Ishikawa (cell line): ENCODE measurements at regions not wholly inside any gene's neighbourhood (a gene's known extent, or its start where the extent isn't known, plus 50 kb on each side); places are given as distances from the start of the nearest gene placed in this dataset.

Experiments used
- CEBPB ChIP-seq: IDR thresholded peaks from 2 replicates; pipeline ENCODE4 v1.6.1; 2012
- CREB1 ChIP-seq: IDR thresholded peaks from 2 replicates; pipeline ENCODE4 v1.6.1; 2012; ENCODE audit warnings: low read depth
- EGR1 ChIP-seq: IDR thresholded peaks from 2 replicates; pipeline ENCODE4 v1.6.1; 2012
- EP300 ChIP-seq: IDR thresholded peaks from 2 replicates; pipeline ENCODE4 v1.6.1; 2012; ENCODE audit warnings: borderline replicate concordance
- FOXM1 ChIP-seq: IDR thresholded peaks from 2 replicates; pipeline ENCODE4 v1.6.1; 2012; ENCODE audit warnings: low read depth, borderline replicate concordance
- MAX ChIP-seq: IDR thresholded peaks from 2 replicates; pipeline ENCODE4 v1.6.1; 2012
- NFIC ChIP-seq: IDR thresholded peaks from 2 replicates; pipeline ENCODE4 v1.6.1; 2012
- RAD21 ChIP-seq: IDR thresholded peaks from 2 replicates; pipeline ENCODE4 v1.6.1; 2012; ENCODE audit warnings: low read depth
- REST ChIP-seq: IDR thresholded peaks from 2 replicates; pipeline ENCODE4 v1.6.1; 2012; ENCODE audit warnings: low read depth, mild to moderate bottlenecking
- TAF1 ChIP-seq: IDR thresholded peaks from 2 replicates; pipeline ENCODE4 v1.6.1; 2012; ENCODE audit warnings: low read depth, mild to moderate bottlenecking
- TCF12 ChIP-seq: IDR thresholded peaks from 2 replicates; pipeline ENCODE4 v1.6.1; 2012; ENCODE audit warnings: low read depth
- TEAD4 ChIP-seq: IDR thresholded peaks from 2 replicates; pipeline ENCODE4 v1.6.1; 2012
- YY1 ChIP-seq: IDR thresholded peaks from 2 replicates; pipeline ENCODE4 v1.6.1; 2012; ENCODE audit warnings: low read depth
- ZBTB7A ChIP-seq: IDR thresholded peaks from 2 replicates; pipeline ENCODE4 v1.6.1; 2012; ENCODE audit warnings: low read depth
- TF ChIP-seq, protein P1 (sequence below): IDR thresholded peaks from 2 replicates; pipeline ENCODE4 v1.6.1; 2012

- TF ChIP-seq CEBPB, result no peak
- no peak for TF ChIP-seq REST
- TF ChIP-seq ZBTB7A, result no peak
- TF ChIP-seq CREB1, result no peak
- TF ChIP-seq TEAD4, result no peak
- no peak for TF ChIP-seq NFIC
- no peak for TF ChIP-seq TCF12
- no peak for TF ChIP-seq RAD21
- no peak for TF ChIP-seq MAX
- TF ChIP-seq TAF1, result no peak
- TF ChIP-seq EGR1, result no peak
Observed at GRCh38 chr3:103184772-103185171, 750.0 kb downstream of the ZPLD1 start.

DNA sequence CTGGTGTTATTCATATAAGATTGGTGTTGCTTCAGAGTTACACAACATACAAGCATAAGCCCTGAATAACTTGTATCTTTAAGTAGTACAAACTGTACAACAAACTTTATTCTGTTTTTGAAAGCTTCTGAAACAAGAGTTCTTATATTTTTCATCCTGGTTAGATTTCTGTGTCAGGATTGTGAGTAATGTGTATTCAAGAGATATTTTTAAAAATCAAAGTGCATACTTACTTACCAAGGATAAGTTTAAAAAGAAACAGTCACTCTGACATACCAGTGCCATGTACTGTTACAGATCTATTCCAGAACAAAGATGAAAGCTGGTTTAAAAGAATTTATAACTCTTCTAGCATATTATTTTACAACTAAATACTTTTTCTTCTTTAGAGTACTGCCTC is 755.1 kb downstream of the ZPLD1 start:
- TF ChIP-seq CEBPB (no peak), EGR1 (no peak), FOXM1 (no peak), NFIC (no peak), TAF1 (no peak), CREB1 (no peak), EP300 (no peak), YY1 (no peak), REST (no peak), TEAD4 (no peak), ZBTB7A (no peak)

DNA sequence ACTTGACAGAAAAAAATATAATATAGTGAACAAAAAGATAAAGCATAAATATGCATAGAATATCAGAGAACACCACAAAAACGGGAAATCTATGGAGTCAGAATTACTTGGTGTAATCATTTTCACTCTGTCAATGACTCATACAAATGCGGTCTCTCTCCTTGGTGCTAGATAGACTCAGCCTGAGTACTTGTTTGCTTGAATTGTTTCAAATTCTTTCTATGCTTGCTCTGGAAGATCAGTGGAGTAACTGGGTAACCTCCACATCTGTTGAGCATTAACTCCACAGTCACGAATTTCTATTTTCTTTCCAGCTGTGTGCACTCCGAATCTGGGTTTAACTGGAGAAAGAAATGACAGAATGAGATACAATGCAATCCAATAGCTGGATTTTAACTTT is 760.4 kb downstream of the ZPLD1 start:
- TF ChIP-seq TEAD4, result no peak
- TF ChIP-seq REST, result peak; percentile 69

DNA sequence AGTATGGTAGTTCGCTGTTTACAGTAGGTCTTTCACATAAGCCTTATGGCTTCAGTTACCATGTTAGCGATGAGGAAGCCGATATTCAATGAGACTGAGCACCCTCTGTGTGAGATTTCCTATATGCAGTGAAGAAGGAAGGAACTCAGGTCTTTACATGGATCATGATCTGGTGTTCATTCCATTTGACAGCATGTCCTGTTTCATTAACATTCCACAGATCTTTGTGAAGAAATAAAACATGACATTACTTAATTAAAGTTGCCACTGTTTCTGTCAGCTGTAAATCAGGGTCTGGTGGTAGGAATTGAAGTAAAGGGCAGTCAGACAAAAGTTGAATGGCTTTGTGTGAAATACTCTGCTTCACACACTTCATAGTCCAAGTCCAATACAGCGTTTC is 768.6 kb downstream of the ZPLD1 start:
- no peak for TF ChIP-seq REST

DNA sequence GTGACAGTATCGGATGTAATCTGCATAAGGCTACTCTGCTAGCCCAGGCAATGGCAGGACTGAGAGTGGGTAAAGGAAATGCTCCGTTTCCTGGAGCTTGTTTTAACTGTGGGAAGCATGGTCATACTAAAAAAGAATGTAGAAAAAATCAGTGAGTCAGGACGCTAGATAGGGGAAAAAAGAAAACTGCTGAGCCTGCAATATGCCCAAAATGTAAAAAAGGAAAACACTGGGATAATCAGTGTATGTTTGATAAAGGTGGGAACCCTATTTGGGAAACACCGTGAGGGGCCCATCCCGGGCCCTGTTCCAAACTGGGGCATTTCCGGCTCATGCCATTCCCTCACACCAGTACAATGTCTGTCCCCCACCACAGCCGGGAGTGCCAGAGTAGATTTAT is 775.8 kb downstream of the ZPLD1 start:
- TF ChIP-seq, protein P1, sequence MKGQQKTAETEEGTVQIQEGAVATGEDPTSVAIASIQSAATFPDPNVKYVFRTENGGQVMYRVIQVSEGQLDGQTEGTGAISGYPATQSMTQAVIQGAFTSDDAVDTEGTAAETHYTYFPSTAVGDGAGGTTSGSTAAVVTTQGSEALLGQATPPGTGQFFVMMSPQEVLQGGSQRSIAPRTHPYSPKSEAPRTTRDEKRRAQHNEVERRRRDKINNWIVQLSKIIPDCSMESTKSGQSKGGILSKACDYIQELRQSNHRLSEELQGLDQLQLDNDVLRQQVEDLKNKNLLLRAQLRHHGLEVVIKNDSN, result no peak
- TF ChIP-seq EP300, result no peak
- no peak for TF ChIP-seq REST
- TF ChIP-seq TAF1, result no peak
- TF ChIP-seq EGR1, result no peak
- no peak for TF ChIP-seq CREB1
